Ishikawa (cell line): ENCODE measurements at regions not wholly inside any gene's neighbourhood (a gene's known extent, or its start where the extent isn't known, plus 50 kb on each side); places are given as distances from the start of the nearest gene placed in this dataset.

Source experiments
- CEBPB ChIP-seq: IDR thresholded peaks from 2 replicates; pipeline ENCODE4 v1.6.1; 2012
- TCF12 ChIP-seq: IDR thresholded peaks from 2 replicates; pipeline ENCODE4 v1.6.1; 2012; ENCODE audit warnings: low read depth
- TEAD4 ChIP-seq: IDR thresholded peaks from 2 replicates; pipeline ENCODE4 v1.6.1; 2012

DNA sequence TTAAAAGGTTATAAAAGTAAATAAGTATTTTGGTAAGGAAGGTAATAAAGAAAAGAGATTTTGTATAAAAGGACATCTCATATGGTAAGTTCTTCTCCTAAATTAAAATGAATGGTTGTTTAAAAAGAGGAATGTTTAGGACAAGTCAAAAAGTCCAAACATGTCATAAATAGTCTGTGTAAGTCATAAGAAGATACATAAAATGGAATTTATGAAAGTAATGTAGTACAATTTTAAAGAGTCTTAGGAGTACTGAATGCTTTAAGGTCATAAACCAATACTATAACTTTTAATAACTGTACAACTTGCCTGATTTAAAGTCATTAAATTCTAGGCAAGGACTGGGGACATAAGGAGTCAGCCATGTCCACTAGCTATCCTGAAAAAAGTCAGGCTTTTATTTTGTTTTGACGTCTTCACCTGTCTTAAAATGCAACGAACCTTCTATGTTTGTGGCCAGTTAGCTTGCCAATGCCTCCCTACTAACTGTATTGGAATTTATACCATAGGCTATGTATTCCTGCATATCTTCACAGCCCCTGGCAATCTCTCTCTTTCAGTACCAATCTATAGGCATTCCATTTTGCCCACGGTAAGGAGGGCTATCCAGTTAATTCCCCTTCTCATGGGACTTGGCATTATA is 312.3 kb upstream of the LRRTM4 start:
- no peak for TF ChIP-seq TEAD4
- no peak for TF ChIP-seq CEBPB
- TF ChIP-seq TCF12, result no peak
